ENCODE measurements at regions not wholly inside any gene's neighbourhood (a gene's known extent, or its start where the extent isn't known, plus 50 kb on each side); places are given as distances from the start of the nearest gene placed in this dataset.

DNA sequence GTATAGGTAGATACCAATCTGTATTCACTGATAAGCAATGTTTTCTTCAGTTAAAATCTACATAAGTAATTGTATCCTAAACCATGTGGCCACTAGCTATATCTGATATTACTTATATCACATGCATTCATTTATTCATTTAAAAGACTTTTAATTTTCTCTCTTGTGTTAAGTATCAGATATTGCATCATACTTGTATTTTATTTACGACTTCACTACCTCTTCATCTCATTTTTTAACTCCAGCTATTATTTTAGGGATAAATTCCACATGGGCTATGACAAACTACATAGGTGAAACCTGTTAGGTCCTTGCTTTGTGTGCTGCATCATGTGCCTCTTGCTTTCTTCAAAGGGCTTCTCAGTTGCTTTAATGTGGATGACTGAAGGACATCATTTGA lies 1018.3 kb downstream of the ZPLD1 start:
- TF ChIP-seq EZH2phosphoT487 (IDR thresholded peaks at IDR 0.05; ENCODE audit: low read length), result no peak
- TF ChIP-seq, protein P1, sequence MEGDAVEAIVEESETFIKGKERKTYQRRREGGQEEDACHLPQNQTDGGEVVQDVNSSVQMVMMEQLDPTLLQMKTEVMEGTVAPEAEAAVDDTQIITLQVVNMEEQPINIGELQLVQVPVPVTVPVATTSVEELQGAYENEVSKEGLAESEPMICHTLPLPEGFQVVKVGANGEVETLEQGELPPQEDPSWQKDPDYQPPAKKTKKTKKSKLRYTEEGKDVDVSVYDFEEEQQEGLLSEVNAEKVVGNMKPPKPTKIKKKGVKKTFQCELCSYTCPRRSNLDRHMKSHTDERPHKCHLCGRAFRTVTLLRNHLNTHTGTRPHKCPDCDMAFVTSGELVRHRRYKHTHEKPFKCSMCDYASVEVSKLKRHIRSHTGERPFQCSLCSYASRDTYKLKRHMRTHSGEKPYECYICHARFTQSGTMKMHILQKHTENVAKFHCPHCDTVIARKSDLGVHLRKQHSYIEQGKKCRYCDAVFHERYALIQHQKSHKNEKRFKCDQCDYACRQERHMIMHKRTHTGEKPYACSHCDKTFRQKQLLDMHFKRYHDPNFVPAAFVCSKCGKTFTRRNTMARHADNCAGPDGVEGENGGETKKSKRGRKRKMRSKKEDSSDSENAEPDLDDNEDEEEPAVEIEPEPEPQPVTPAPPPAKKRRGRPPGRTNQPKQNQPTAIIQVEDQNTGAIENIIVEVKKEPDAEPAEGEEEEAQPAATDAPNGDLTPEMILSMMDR (IDR thresholded peaks at IDR 0.05; ENCODE audit: low read length), result no peak
- no peak for TF ChIP-seq EZH2 (optimal IDR thresholded peaks at IDR 0.05; ENCODE audit: low read depth, low read length)

Measured in MM.1S (cell line).